ENCODE measurements at regions not wholly inside any gene's neighbourhood (a gene's known extent, or its start where the extent isn't known, plus 50 kb on each side); places are given as distances from the start of the nearest gene placed in this dataset.

- no peak for TF ChIP-seq E2F5 (CRISPR knock-in tag; IDR thresholded peaks at IDR 0.05)
- TF ChIP-seq, protein P1, sequence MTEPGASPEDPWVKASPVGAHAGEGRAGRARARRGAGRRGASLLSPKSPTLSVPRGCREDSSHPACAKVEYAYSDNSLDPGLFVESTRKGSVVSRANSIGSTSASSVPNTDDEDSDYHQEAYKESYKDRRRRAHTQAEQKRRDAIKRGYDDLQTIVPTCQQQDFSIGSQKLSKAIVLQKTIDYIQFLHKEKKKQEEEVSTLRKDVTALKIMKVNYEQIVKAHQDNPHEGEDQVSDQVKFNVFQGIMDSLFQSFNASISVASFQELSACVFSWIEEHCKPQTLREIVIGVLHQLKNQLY (CRISPR knock-in tag; IDR thresholded peaks at IDR 0.05) = no peak
- TF ChIP-seq ESRRA (CRISPR knock-in tag; IDR thresholded peaks at IDR 0.05; ENCODE audit: borderline replicate concordance) = no peak
- no peak for TF ChIP-seq ATF1 (CRISPR knock-in tag; IDR thresholded peaks at IDR 0.05)
- no peak for TF ChIP-seq ZNF121 (CRISPR knock-in tag; IDR thresholded peaks at IDR 0.05)
- TF ChIP-seq ATF6 (CRISPR knock-in tag; IDR thresholded peaks at IDR 0.05) = no peak
- no peak for TF ChIP-seq GTF2I (CRISPR knock-in tag; conservative IDR thresholded peaks at IDR 0.05)
Measured at GRCh38 chr2:155176345-155176744, 477.9 kb downstream of the KCNJ3 start (continued).

DNA sequence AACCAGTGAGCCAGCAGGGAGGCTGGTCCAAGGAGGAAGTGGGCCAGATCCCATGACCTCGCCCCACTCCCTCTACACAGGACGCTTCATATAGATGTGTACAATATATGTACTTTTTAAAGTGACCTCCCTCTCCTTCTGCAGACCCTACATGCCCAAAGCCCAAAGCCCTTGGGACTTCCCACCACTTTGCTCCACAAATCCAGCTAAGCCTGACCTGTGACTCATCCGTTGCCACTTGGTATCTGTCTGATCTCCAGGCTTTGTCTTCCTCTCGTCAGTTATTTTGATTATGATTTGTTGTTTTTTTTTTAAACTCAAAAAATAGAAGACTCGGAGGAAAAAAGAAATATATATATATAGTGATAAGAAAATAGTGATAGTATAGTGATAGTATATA lies 470.8 kb downstream of the KCNJ3 start:
- ChIA-PET CTCF (no interaction called here), POLR2A (no interaction called here)
- TF ChIP-seq SMAD4 (CRISPR knock-in tag; IDR thresholded peaks at IDR 0.05) (no peak), KAT7 (CRISPR knock-in tag; IDR thresholded peaks at IDR 0.05; ENCODE audit: borderline replicate concordance) (no peak), MYBL2 (CRISPR knock-in tag; IDR thresholded peaks at IDR 0.05) (no peak), IRF1 (CRISPR knock-in tag; IDR thresholded peaks at IDR 0.05) (no peak), TEAD1 (CRISPR knock-in tag; IDR thresholded peaks at IDR 0.05) (no peak), ZNF532 (CRISPR knock-in tag; IDR thresholded peaks at IDR 0.05; ENCODE audit: borderline replicate concordance) (no peak), ZNF671 (CRISPR knock-in tag; IDR thresholded peaks at IDR 0.05) (no peak), CDX4 (CRISPR knock-in tag; IDR thresholded peaks at IDR 0.05; ENCODE audit: borderline replicate concordance) (no peak), GRHL2 (CRISPR knock-in tag; IDR thresholded peaks at IDR 0.05; ENCODE audit: insufficient replicate concordance, severe bottlenecking) (no peak)
- TF ChIP-seq, protein P2, sequence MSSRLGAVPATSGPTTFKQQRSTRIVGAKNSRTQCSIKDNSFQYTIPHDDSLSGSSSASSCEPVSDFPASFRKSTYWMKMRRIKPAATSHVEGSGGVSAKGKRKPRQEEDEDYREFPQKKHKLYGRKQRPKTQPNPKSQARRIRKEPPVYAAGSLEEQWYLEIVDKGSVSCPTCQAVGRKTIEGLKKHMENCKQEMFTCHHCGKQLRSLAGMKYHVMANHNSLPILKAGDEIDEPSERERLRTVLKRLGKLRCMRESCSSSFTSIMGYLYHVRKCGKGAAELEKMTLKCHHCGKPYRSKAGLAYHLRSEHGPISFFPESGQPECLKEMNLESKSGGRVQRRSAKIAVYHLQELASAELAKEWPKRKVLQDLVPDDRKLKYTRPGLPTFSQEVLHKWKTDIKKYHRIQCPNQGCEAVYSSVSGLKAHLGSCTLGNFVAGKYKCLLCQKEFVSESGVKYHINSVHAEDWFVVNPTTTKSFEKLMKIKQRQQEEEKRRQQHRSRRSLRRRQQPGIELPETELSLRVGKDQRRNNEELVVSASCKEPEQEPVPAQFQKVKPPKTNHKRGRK (CRISPR knock-in tag; IDR thresholded peaks at IDR 0.05; ENCODE audit: borderline replicate concordance) = no peak
- TF ChIP-seq, protein P3, sequence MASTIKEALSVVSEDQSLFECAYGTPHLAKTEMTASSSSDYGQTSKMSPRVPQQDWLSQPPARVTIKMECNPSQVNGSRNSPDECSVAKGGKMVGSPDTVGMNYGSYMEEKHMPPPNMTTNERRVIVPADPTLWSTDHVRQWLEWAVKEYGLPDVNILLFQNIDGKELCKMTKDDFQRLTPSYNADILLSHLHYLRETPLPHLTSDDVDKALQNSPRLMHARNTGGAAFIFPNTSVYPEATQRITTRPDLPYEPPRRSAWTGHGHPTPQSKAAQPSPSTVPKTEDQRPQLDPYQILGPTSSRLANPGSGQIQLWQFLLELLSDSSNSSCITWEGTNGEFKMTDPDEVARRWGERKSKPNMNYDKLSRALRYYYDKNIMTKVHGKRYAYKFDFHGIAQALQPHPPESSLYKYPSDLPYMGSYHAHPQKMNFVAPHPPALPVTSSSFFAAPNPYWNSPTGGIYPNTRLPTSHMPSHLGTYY (CRISPR knock-in tag; IDR thresholded peaks at IDR 0.05) = no peak
- DNase-seq (ENCODE audit: low spot score) (no peak), ATAC-seq (no peak)
- Mint-ChIP-seq H3K9me3 (peaks cover 4% of the 10 kb centered on the region), H3K4me1 (no peaks in the 10 kb centered on the region), H3K36me3 (no peaks in the 10 kb centered on the region), H3K27me3 (ENCODE audit: low read depth) (no peaks in the 10 kb centered on the region), H3K27ac (no peak overlapping the region), H3K4me3 (no peak overlapping the region)
